Right lobe of liver (tissue), 4 donors: ENCODE measurements at regions not wholly inside any gene's neighbourhood (a gene's known extent, or its start where the extent isn't known, plus 50 kb on each side); places are given as distances from the start of the nearest gene placed in this dataset.
"Not testable (repeated sequence)": the region's sequence is repeated elsewhere in the genome, so short reads cannot be mapped to it uniquely, and the experiment has no call there.

ENCODE experiments used
- CTCF ChIP-seq, 4 donors: fragments of 200-600 bp in 3 of 4; fragments of 450-650 bp in 1 of 4; IDR thresholded peaks; one replicate each; pipeline versions ENCODE4 v1.5.1 to v1.8.0; 2016 to 2022; ENCODE audit warnings: antibody characterized with exemption in 4 of 4, mild to moderate bottlenecking in 2 of 4
- POLR2A ChIP-seq: fragments of 450-650 bp; IDR thresholded peaks from one replicate; pipeline ENCODE4 v1.6.1; 2017; ENCODE audit warnings: antibody characterized with exemption, mild to moderate bottlenecking
- donor health status: DM: no; HTN: no; CAD: no.
- donor health status: DM: no; HTN: no; CAD: no.
- donor health status: DM: no; HTN: yes; CAD: no.

DNA sequence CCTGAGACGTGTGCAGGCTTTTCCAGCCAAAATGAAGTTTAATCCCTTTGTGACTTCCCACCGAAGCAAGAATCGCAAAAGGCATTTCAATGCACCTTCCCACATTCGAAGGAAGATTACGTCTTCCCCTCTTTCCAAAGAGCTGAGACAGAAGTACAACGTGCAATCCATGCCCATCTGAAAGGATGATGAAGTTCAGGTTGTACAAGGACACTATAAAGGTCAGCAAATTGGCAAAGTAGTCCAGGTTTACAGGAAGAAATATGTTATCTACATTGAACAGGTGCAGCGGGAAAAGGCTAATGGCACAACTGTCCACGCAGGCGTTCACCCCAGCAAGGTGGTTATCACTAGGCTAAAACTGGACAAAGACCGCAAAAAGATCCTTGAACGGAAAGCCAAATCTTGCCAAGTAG is 83.6 kb upstream of the PPP2R5C start:
- not testable (repeated sequence) for TF ChIP-seq CTCF (IDR thresholded peaks at IDR 0.05); POLR2A
